Spleen (tissue), 7 donors: ENCODE measurements at regions not wholly inside any gene's neighbourhood (a gene's known extent, or its start where the extent isn't known, plus 50 kb on each side); places are given as distances from the start of the nearest gene placed in this dataset.

Experiments used
- CTCF ChIP-seq, 11 experiments: fragments of 200-600 bp in 7 of 11; fragments of 450-650 bp in 4 of 11; sonication (generic) in 4 of 11; IDR thresholded peaks in 8 of 11; conservative IDR thresholded peaks in 3 of 11; 1 replicate in 7 of 11; 2 replicates in 4 of 11; pipeline versions ENCODE4 v1.4.0 to v1.8.0; 2016 to 2021; ENCODE audit warnings: antibody characterized with exemption in 11 of 11, inconsistent platforms in 4 of 11, mild to moderate bottlenecking in 1 of 11
- POLR2A ChIP-seq, 3 donors: fragments of 450-650 bp; IDR thresholded peaks; one replicate each; pipeline ENCODE4 v1.5.1; 2017; ENCODE audit warnings: antibody characterized with exemption in 3 of 3, mild to moderate bottlenecking in 1 of 3
- donor health status: DM: no; HTN: no; CAD: no; lungs with moderate emphysema.
- donor health status: DM: no; HTN: no; CAD: no.
- donor health status: DM: no; HTN: no; CAD: no.

- no peak for TF ChIP-seq CTCF (IDR thresholded peaks at IDR 0.05 in 8 of 11, conservative IDR thresholded peaks at IDR 0.05 in 3 of 11)
- TF ChIP-seq POLR2A (IDR thresholded peaks at IDR 0.05) = no peak
These were observed 460.0 kb upstream of the FAM241A start for GRCh38 chr4:111685205-111685604.
